ENCODE measurements at regions not wholly inside any gene's neighbourhood (a gene's known extent, or its start where the extent isn't known, plus 50 kb on each side); places are given as distances from the start of the nearest gene placed in this dataset.

- no peaks in the 10 kb centered on the region for H3K4me1 ChIP-seq (ENCODE audit: control insufficient read depth, insufficient read depth, low read length)
- no peaks in the 10 kb centered on the region for H4K20me1 ChIP-seq (ENCODE audit: control insufficient read depth, insufficient read depth)
- no peaks in the 10 kb centered on the region for H3K36me3 ChIP-seq (ENCODE audit: control insufficient read depth in 2 of 2, insufficient read depth in 2 of 2, low read length in 1 of 2)
- DNase-seq (ENCODE audit: low read depth, low spot score) (no peak), ATAC-seq (no peak), FAIRE-seq (peak; percentile 66)
- H3K4me3 ChIP-seq = no peak overlapping the region
- H3K79me2 ChIP-seq (ENCODE audit: control insufficient read depth, insufficient read depth, low read length) = no peaks in the 10 kb centered on the region
- ChIA-PET CTCF (interaction anchor here (1.0 to 3.0 kb wide), 12 partner anchors 10 to 1297 kb away, joined by 3 to 42 read pairs (median 6); no protein-coding TSS in a partner anchor), POLR2A (no interaction called here), RAD21 (ENCODE audit: unreplicated experiment) (interaction anchor here (0.8 to 1.8 kb wide), 8 partner anchors 15 to 359 kb away, joined by 3 to 6 read pairs (median 4); no protein-coding TSS in a partner anchor), SMC1A (ENCODE audit: uncharacterized antibody, unreplicated experiment) (interaction anchor here (0.9 to 3.0 kb wide), 12 partner anchors 9 to 669 kb away, joined by 3 to 26 read pairs (median 4); no protein-coding TSS in a partner anchor)
- no peaks in the 10 kb centered on the region for H3K9me3 ChIP-seq (replicated peaks; ENCODE audit: control insufficient read depth, insufficient read depth, low read length)
- 0% methylated on average over 2 of the region's 2 CpGs for WGBS (ENCODE audit: insufficient coverage, insufficient replicate concordance, low lambda C conversion rate, missing lambda C conversion rate)
- H3K27ac ChIP-seq (ENCODE audit: control insufficient read depth, insufficient read depth) = no peak overlapping the region
- intact Hi-C loops (cut with micrococcal nuclease; ENCODE audit: unreplicated experiment) = loop anchor here (10.0 kb wide), 1 partner anchor 748 kb away; no protein-coding TSS in a partner anchor
- TF ChIP-seq POLR2AphosphoS5 (IDR thresholded peaks at IDR 0.05; ENCODE audit: low read length) = no peak
- peak; percentile 50; the same call in 1 of the 2 replicates for TF ChIP-seq SMC3 (IDR thresholded peaks at IDR 0.05; ENCODE audit: borderline replicate concordance, low read length)
- no peak for TF ChIP-seq RB1 (IDR thresholded peaks at IDR 0.05; ENCODE audit: borderline replicate concordance)
- no peak for TF ChIP-seq SRF (IDR thresholded peaks at IDR 0.05; ENCODE audit: low read depth in 2 of 2, low read length in 2 of 2)
- no peak for TF ChIP-seq ZNF217 (IDR thresholded peaks at IDR 0.05)
- peak; percentile 47 to 64 (median 54); a peak in 5 of 6 replicates for TF ChIP-seq CTCF (IDR thresholded peaks at IDR 0.05 in 2 of 3, conservative IDR thresholded peaks at IDR 0.05 in 1 of 3; ENCODE audit: control insufficient read depth in 2 of 3, extremely low read depth in 1 of 3, insufficient read depth in 1 of 3, low read depth in 3 of 3, low read length in 3 of 3)
- TF ChIP-seq RAD21 (IDR thresholded peaks at IDR 0.05; ENCODE audit: insufficient read depth, low read depth, low read length) = peak; percentile 57
- no TSS peak for BruUV-seq (replicated peaks)
- in situ Hi-C loops (cut with MboI) = loop anchor here (25.0 kb wide), 1 partner anchor 746 kb away; no protein-coding TSS in a partner anchor
- H3K27me3 ChIP-seq (replicated peaks in 1 of 2; ENCODE audit: control insufficient read depth in 2 of 2, insufficient read depth in 2 of 2, low read length in 1 of 2) = no peaks in the 10 kb centered on the region
- H3K4me2 ChIP-seq (ENCODE audit: control insufficient read depth, insufficient read depth) = no peak overlapping the region
- H3K9ac ChIP-seq (ENCODE audit: control insufficient read depth, insufficient read depth, low read length) = no peak overlapping the region
- no peak overlapping the region for H2AFZ ChIP-seq (ENCODE audit: control insufficient read depth, low read depth, low read length)
Observed at GRCh38 chr19:27966390-27966816, 1246.5 kb downstream of the UQCRFS1 start.
